Calu3 (cell line): ENCODE measurements at regions not wholly inside any gene's neighbourhood (a gene's known extent, or its start where the extent isn't known, plus 50 kb on each side); places are given as distances from the start of the nearest gene placed in this dataset.

Experiments
- BruUV-seq: library from RNA; stranded (reverse); fragments of 400-500 nt; replicated peaks from 2 replicates; lab custom pipeline; 2021; lab: Mats Ljungman, UMichigan
- CTCF ChIA-PET: fragments of 300-600 bp; sonication (Branson Sonifier 250); formaldehyde crosslinking; loops from one replicate; lab custom pipeline; 2022; ENCODE audit warnings: antibody characterized with exemption; lab: Charles Lee
- DNase-seq: peaks from one replicate; pipeline ENCODE4 v3.0.0; 2022
- H3K27ac Mint-ChIP-seq: one replicate; pipeline ENCODE4 v1.8.0; 2022; ENCODE audit warnings: mixed read lengths; ENCODE audit not compliant: unreplicated experiment
- H3K27me3 Mint-ChIP-seq: one replicate; pipeline ENCODE4 v1.8.0; 2022; ENCODE audit warnings: mixed read lengths; ENCODE audit not compliant: unreplicated experiment
- H3K36me3 Mint-ChIP-seq: one replicate; pipeline ENCODE4 v1.8.0; 2022; ENCODE audit warnings: mild to moderate bottlenecking, moderate library complexity, mixed read lengths; ENCODE audit not compliant: insufficient read depth, unreplicated experiment
- H3K4me1 Mint-ChIP-seq: one replicate; pipeline ENCODE4 v1.8.0; 2022; ENCODE audit warnings: mild to moderate bottlenecking, low read depth, mixed read lengths; ENCODE audit not compliant: unreplicated experiment
- H3K4me3 Mint-ChIP-seq: one replicate; pipeline ENCODE4 v1.8.0; 2022; ENCODE audit warnings: mild to moderate bottlenecking, low read depth, moderate library complexity, mixed read lengths; ENCODE audit not compliant: unreplicated experiment
- H3K9me3 Mint-ChIP-seq: one replicate; pipeline ENCODE4 v1.8.0; 2022; ENCODE audit warnings: low read depth, mixed read lengths; ENCODE audit not compliant: unreplicated experiment
- CTCF ChIP-seq: fragments of 200-600 bp; IDR thresholded peaks from one replicate; pipeline ENCODE4 v1.8.0; 2022; ENCODE audit warnings: antibody characterized with exemption; ENCODE audit not compliant: unreplicated experiment
- intact Hi-C: fragments of 100-400 bp; cut with micrococcal nuclease; formaldehyde crosslinking; loops from one replicate; pipeline ENCODE4 v1.10.0; 2022; ENCODE audit not compliant: unreplicated experiment

GRCh38 chr7:24073651-24074420 is 210.2 kb upstream of the NPY start:
- BruUV-seq, result no TSS peak
- DNase-seq, result no peak
- TF ChIP-seq CTCF, result no peak
- CTCF ChIA-PET, result no interaction called here
- intact Hi-C loops, result no loop called here
- Mint-ChIP-seq H3K4me1 (peaks cover 12% of the 10 kb centered on the region), H3K27me3 (peaks cover 31% of the 10 kb centered on the region), H3K9me3 (no peaks in the 10 kb centered on the region), H3K4me3 (peak overlapping the region; percentile 53), H3K36me3 (no peaks in the 10 kb centered on the region), H3K27ac (no peak overlapping the region)

DNA sequence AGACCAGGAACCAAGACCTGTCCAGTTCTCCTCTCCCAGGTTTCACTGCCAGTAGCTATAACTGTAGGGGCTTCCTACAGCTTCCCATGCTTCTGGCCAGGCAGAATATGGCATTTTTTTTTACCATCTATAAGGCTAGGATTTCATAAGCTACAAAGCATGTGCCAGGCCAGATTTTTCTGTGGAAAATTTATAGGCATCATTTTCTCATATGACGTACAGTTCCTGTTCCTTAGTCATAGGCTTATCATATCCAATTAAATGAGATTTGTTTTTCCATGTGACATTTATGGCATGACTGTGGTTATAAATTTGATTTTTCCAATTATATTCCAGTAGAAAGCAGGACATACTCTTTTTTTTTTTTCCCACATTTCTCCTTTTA is 208.6 kb upstream of the NPY start:
- no peak for TF ChIP-seq CTCF
- no peak for DNase-seq
- peak overlapping the region; percentile 53 for H3K4me3 Mint-ChIP-seq
- no TSS peak for BruUV-seq
- H3K27ac Mint-ChIP-seq, result no peak overlapping the region
- CTCF ChIA-PET, result interaction anchor here (1.2 kb wide), 1 partner anchor 11 kb away, joined by 4 read pairs; no protein-coding TSS in a partner anchor
- no peaks in the 10 kb centered on the region for H3K9me3 Mint-ChIP-seq
- no peaks in the 10 kb centered on the region for H3K36me3 Mint-ChIP-seq
- intact Hi-C loops, result no loop called here
- H3K4me1 Mint-ChIP-seq, result peaks cover 12% of the 10 kb centered on the region
- peaks cover 20% of the 10 kb centered on the region for H3K27me3 Mint-ChIP-seq

DNA sequence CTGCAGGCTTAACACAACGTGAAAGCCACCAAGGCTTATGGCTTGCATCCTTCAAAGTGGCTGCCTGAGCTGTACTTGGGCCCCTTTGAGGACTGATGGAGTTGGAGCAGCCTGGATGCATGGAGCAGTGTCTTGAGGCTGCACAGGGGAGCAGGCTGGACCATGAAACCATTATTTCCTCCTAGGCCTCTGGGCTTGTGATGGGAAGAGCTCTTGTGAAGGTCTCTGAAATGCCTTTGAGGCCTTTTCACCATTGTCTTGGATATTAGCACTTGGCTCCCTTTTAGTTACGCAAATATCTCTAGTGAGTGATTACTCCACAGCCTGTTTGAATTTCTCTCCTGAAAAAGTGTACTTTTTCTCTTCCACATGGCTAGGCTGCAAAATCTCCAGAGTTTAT is 201.2 kb upstream of the NPY start:
- BruUV-seq, result no TSS peak

DNA sequence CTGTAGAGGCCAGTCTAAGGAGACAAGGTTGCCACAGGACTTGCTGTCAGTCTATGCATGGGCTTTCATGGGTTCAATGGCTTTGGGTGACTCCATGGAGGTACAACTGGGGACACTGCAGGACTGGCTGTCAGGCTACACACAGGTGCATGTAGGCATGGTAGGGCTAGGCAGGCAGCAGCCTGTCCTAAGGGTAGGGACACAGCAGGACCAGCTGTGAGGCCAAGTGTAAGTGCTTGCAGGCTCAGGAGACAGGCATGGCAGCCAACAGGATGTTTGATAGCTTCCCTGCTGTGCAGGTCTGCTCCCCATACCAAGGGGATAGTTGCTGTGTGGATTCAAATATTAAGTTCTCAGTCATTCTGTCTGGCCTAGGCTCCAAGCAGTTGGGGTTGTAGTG is 181.0 kb upstream of the NPY start:
- Mint-ChIP-seq H3K27ac (no peak overlapping the region), H3K9me3 (no peaks in the 10 kb centered on the region), H3K4me1 (no peaks in the 10 kb centered on the region), H3K36me3 (no peaks in the 10 kb centered on the region), H3K4me3 (no peak overlapping the region), H3K27me3 (peaks cover 1% of the 10 kb centered on the region)
- TF ChIP-seq CTCF, result no peak
- DNase-seq, result no peak
- BruUV-seq, result no TSS peak
- intact Hi-C loops, result no loop called here
- CTCF ChIA-PET, result no interaction called here

More for the DNA sequence above, 201.2 kb upstream of the NPY start:
- no peak overlapping the region for H3K4me3 Mint-ChIP-seq
- H3K4me1 Mint-ChIP-seq, result no peaks in the 10 kb centered on the region
- no peak for TF ChIP-seq CTCF
- H3K9me3 Mint-ChIP-seq, result peaks cover 4% of the 10 kb centered on the region
- CTCF ChIA-PET, result no interaction called here
- DNase-seq, result no peak
- H3K36me3 Mint-ChIP-seq, result no peaks in the 10 kb centered on the region
- H3K27ac Mint-ChIP-seq, result no peak overlapping the region
- H3K27me3 Mint-ChIP-seq, result no peaks in the 10 kb centered on the region
- intact Hi-C loops, result no loop called here
